ENCODE measurements at regions not wholly inside any gene's neighbourhood (a gene's known extent, or its start where the extent isn't known, plus 50 kb on each side); places are given as distances from the start of the nearest gene placed in this dataset.

- TF ChIP-seq MAFG (tag; conservative IDR thresholded peaks at IDR 0.05) (no peak), JUND (IDR thresholded peaks at IDR 0.05; ENCODE audit: borderline replicate concordance, low read depth, low read length) (no peak), JUND (tag; IDR thresholded peaks at IDR 0.05; ENCODE audit: borderline replicate concordance, low read depth, low read length) (no peak)
Observed at GRCh38 chr13:67353031-67353430, 122.9 kb upstream of the PCDH9 start.

Data from K562 (cell line).